ENCODE measurements at regions not wholly inside any gene's neighbourhood (a gene's known extent, or its start where the extent isn't known, plus 50 kb on each side); places are given as distances from the start of the nearest gene placed in this dataset.

GRCh38 chr3:72348357-72348756 is 499.9 kb downstream of the SHQ1 start:
- TF ChIP-seq POLR2AphosphoS5 (IDR thresholded peaks at IDR 0.05; ENCODE audit: low read depth, low read length): no peak
- TF ChIP-seq SPI1 (IDR thresholded peaks at IDR 0.05; ENCODE audit: low read depth, low read length): no peak
- no peak for TF ChIP-seq POLR2A (IDR thresholded peaks at IDR 0.05; ENCODE audit: low read depth, low read length)
- TF ChIP-seq TAF1 (IDR thresholded peaks at IDR 0.05; ENCODE audit: low read depth, low read length): no peak
- TF ChIP-seq POU2F2 (IDR thresholded peaks at IDR 0.05; ENCODE audit: low read depth, low read length): no peak
- TF ChIP-seq PAX5 (IDR thresholded peaks at IDR 0.05; ENCODE audit: insufficient read depth, low read length, severe bottlenecking): no peak

Data from GM12891 (cell line).